SHP77 (cell line): ENCODE measurements at regions not wholly inside any gene's neighbourhood (a gene's known extent, or its start where the extent isn't known, plus 50 kb on each side); places are given as distances from the start of the nearest gene placed in this dataset.
A peak's percentile ranks its signal among the peaks of the same experiment; 100 is the strongest.

Experiments used
- DNase-seq, 2 experiments: peaks; one replicate each; lab custom pipeline; 2025; lab: John Stamatoyannopoulos, UW

DNA sequence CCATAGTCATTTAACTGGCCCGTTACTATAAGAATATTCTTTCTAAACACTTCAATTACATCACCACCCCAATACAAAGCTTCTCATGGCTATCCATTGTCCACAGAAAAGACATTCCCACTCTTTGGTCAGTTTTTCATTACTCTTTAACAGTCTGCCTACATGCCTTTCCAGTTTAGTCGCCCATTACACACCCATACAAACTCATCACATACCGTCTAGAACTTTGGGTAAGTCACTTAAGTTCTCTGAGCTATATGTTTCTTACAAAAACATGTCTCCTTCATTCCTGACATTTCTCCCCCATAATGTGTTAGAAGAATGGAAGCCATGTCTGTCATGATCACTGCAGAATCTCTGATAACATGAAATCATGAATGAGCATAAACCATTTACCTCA, 108.2 kb upstream of the STK17B start:
- no peak for DNase-seq

GRCh38 chr2:196284144-196284844, 112.9 kb upstream of the STK17B start:
- DNase-seq, result no peak

DNA sequence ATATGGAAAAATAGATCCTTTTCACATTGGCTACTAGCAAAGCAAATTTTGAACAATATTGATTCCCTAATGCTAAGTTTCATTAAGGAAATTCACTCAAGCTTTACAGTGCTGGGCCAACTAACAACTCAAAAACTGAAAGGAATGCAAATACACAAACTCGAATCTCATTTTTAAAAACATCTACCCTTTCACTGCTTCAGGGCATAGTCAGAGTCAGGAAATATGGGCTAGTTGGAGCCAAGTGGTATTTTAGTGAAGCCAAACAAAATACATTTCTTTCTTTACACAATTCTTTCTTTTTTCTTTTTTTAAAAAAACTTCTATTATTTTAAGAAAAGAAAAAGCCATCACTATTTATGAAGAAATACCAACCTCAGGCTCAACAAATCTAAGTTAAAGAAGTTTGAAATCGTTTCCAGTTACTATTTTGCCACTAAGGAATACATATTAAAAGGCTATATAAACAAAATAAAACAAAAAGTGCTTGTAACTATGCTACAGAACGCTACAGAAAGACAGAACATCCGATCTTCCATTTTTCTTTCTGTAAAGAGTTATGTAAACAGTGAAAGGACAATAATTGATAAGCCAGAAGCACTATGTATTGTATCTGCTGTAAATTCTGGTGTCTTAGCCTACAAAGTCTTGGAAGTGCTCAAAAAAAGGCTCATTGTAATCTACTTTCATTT, 113.6 kb upstream of the STK17B start:
- DNase-seq, result no peak

DNA sequence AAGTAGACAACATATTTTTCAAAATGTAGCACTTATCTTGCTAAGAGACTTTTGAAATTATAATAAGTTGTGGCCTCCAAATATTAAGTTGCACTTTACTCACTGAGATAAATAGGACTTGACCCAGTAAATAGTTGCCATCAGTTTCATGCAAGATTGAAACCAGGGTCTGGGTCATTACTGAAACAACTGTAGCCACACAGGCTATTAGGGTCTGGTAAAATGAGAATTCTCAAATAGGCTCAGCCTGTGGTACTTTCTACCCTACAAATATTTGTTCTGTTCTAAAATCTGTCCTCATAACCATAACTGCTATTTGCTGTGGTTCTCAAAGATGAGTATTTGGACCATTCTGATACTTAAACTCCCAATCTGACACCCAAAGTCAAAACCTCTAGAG, 115.4 kb upstream of the STK17B start:
- no peak for DNase-seq

DNA sequence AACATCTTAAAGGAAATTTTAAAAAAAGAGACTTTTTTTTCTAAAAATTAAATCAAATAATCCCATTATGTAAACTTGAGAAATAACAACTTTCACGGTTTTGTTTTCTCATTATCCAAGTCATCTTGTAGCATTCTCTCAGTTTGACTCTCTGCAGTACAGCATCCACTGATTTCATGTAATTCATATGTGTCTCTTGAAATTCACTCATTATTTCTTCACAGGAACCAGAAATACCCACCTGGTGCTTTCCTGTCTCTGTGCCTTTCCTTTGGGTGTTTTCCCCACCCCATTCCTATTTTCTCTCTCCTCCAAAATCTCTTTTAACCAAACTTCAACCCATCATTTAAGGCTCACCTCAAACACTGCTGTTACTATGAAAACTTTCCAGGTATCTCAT, 116.1 kb upstream of the STK17B start:
- DNase-seq, result no peak

DNA sequence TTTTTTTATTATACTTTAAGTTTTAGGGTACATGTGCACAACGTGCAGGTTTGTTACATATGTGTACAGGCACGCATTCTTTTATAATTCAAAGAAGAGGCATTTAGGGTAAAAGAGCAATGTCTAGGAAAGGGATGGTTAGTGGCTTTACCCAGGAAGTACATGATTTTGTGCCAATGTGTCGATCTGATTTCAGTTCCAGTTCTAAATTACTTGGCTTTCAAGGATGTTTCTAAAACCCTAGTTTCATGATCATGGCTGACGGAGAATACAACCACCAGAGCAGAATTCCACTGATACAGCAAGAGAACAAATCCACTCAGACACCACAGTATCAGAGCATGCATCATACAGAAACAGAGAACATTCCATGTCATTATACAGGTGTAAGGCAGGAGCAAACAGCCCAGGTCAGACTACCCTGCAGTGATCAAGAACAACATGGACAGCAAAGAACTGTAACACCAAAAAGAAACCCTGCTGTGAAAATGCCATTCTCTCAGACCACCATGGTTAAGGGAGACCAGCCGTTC, 116.7 kb upstream of the STK17B start:
- DNase-seq, result no peak

DNA sequence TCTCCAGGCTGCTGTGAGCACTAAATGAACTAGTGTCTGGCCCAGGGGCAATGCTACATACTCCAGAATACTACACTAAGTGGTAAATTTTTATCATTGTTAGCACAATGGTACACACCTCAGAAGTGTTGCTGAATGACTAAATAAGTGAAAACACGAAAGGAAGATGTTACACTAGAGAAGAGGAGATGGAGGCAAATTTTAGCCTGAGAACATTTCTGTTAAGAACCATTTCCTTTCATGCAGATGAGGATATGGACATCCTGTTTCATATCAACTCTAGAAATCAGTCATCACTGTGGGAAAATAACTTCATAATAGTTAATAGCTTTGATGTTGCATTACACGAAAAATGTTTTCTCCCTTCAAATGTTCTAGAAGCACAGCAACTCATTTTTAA, 117.6 kb upstream of the STK17B start:
- no peak for DNase-seq

GRCh38 chr2:196290136-196290535, 118.8 kb upstream of the STK17B start:
- no peak for DNase-seq

DNA sequence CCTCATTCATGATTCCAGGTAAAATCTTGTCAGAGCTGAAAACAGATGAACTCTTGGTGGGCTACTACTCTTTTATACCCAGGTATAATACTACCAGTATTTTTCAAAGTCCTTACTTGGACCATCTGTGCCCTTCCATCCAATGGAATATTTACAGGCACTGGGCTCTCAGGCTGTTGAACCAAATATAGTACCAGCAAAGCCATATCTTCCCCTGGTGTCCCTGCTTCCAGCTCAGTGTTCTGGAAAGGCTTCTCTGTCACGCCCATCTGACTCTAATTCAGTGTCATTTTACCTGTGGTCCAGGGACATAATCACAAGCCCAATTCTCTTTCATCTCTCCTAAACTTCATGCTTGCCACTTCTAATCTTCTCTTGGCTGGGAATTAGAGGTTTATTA, 119.2 kb upstream of the STK17B start:
- DNase-seq, result no peak

- DNase-seq, result no peak
Observed at GRCh38 chr2:196291426-196291825, 120.0 kb upstream of the STK17B start.

DNA sequence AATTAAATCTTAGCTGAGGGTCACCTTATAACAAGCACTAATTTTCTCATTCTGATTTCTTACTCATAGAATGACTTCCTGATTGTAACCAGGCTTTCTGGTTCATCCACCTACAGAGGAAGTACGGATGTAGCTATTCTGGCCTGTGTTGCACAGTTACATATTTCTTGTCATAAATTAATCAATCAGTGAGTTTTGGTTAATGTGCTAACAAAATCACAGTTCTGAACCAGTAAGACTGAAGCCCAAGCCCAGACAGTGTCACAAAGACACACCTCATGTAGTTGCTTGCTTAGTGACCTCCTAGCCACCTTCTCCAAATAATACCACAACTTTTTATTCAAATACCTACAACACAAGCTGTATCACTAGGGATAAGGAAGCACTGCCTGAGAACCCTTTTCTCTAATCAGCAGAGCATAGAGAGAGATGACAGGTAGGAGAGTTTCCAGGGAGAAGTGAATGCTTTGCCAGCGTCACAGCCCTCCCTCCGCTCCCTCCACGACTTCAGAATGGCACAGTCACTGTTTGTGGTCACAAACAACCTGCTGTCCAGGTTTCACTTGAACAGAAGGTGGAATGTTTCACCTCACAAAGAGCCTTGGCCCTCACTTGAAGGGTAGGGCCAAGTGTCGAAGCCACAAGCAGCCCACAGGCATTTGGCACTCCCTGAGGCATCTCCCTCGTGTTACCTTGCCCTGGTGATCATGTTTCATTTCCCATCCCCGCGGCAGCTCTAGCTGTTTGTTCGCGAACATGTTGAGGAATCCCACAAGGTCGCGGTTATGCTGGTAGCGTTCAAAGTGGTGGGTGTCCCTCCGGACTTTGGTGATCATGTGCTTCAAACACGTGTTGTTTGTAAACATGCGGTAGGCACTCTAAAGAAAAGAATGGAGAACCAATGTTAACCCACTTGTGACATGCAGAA, 120.8 kb upstream of the STK17B start:
- DNase-seq, result no peak

- DNase-seq, result no peak
Observed at GRCh38 chr2:196293751-196294515, 122.6 kb upstream of the STK17B start.

GRCh38 chr2:196294516-196294909, 123.1 kb upstream of the STK17B start:
- DNase-seq, result no peak

- no peak for DNase-seq
Observed at GRCh38 chr2:196295005-196295404, 123.6 kb upstream of the STK17B start.

- DNase-seq, result peak in 1 of 2 experiments; percentile 11
Observed at GRCh38 chr2:196298106-196298723, 126.8 kb upstream of the STK17B start.

- DNase-seq, result no peak
Observed at GRCh38 chr2:196307775-196308305, 136.5 kb upstream of the STK17B start.

DNA sequence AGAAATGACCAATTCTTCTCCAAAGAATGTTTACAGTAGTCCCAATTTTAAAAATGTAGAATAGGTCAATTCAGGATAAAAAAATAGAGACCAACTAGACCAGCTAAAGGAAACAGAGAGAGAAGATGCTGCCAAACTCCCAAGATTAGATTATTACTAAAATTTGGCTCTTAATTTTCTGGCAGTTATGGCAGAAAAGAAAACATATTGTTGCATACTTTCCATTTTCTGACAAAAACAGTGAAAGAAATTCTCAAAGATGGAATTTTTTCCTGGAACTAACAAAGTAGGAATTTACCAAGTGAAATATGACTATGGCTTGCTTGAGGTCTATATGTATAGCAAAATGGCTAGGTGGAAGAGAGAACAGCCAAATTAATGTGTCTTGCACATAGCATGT, 138.3 kb upstream of the STK17B start:
- DNase-seq, result no peak

- DNase-seq, result no peak
Observed at GRCh38 chr2:196314157-196314556, 142.8 kb upstream of the STK17B start.

GRCh38 chr2:196314780-196315179, 143.4 kb upstream of the STK17B start:
- no peak for DNase-seq

GRCh38 chr2:196315388-196316049, 144.1 kb upstream of the STK17B start:
- DNase-seq, result no peak
